ENCODE measurements at regions not wholly inside any gene's neighbourhood (a gene's known extent, or its start where the extent isn't known, plus 50 kb on each side); places are given as distances from the start of the nearest gene placed in this dataset.

- TF ChIP-seq CTCF (IDR thresholded peaks at IDR 0.05) (no peak), EP300 (IDR thresholded peaks at IDR 0.05) (no peak), POLR2AphosphoS5 (IDR thresholded peaks at IDR 0.05) (no peak), POLR2A (IDR thresholded peaks at IDR 0.05) (no peak)
Measured at GRCh38 chr2:104501929-104502328, 352.0 kb upstream of the POU3F3 start.
